Spinal cord (tissue), 9 donors: ENCODE measurements at regions not wholly inside any gene's neighbourhood (a gene's known extent, or its start where the extent isn't known, plus 50 kb on each side); places are given as distances from the start of the nearest gene placed in this dataset.
A peak's percentile ranks its signal among the peaks of the same experiment; 100 is the strongest.

Experiments used
- DNase-seq, 6 donors: peaks; one replicate each; pipeline versions ENCODE4 v3.0.0 to v3.0.0-alpha.2; 2013 to 2015; ENCODE audit warnings: low spot score in 6 of 6, low read depth in 4 of 6
- H3K27ac ChIP-seq: one replicate; pipeline ENCODE4 v1.5.1; 2013; ENCODE audit warnings: low read depth, low read length, control low read depth
- H3K27me3 ChIP-seq: one replicate; pipeline ENCODE4 v1.6.1; 2013; ENCODE audit warnings: low read length; ENCODE audit not compliant: control insufficient read depth, insufficient read depth
- H3K36me3 ChIP-seq: one replicate; pipeline ENCODE4 v1.6.1; 2013; ENCODE audit warnings: low read length; ENCODE audit not compliant: control insufficient read depth, insufficient read depth
- H3K4me1 ChIP-seq: one replicate; pipeline ENCODE4 v1.6.1; 2013; ENCODE audit warnings: low read length; ENCODE audit not compliant: control insufficient read depth, insufficient read depth
- H3K4me3 ChIP-seq: one replicate; pipeline ENCODE4 v1.5.1; 2013; ENCODE audit warnings: low read depth, low read length, control low read depth
- H3K9me3 ChIP-seq: one replicate; pipeline ENCODE4 v1.6.1; 2013; ENCODE audit warnings: low read length; ENCODE audit not compliant: control insufficient read depth, insufficient read depth
- WGBS: methylation state at CpG from one replicate; pipeline ENCODE4 v1.1.5; 2013; ENCODE audit warnings: missing lambda C conversion rate; ENCODE audit not compliant: insufficient coverage; 5-methylcytosine and 5-hydroxymethylcytosine counted together
- donor health status: healthy.

DNA sequence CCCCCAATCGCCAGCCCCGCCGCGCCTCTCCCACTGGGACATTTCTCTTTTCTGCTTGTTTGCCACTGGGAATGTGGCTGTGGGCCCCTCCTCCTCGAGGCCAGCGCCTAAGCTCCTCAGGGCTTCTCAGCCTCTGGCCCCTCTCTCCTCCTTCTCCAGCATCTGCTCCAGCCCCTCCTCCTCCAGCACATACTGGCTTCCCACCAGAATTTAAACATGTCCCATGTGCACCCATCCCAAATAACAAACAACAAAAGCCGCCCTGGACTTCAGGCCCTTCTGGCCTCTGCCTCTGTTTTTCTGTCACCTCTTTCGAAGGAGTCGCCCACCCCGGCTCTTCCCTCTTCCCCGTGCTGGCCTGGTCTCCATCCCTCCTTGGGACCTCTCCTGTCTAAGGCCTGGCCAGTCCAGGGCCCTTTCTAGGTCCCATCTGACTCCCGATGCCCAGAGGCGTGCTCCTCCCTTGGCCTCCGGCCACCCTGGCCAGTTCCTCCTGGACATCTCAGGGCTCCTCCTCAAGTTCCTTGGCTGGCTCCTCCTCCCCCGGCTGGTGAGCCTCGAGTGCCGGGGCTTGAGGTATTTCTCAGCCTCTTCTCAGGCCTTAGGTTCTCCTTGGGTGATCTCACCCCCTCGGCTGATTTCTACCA, 94.6 kb upstream of the SLC6A6 start:
- WGBS: 81% methylated on average over 18 of the region's 18 CpGs
- Histone ChIP-seq H3K4me1 (peaks cover 11% of the 10 kb centered on the region), H3K27me3 (peaks cover 2% of the 10 kb centered on the region), H3K27ac (no peak overlapping the region), H3K4me3 (no peak overlapping the region), H3K9me3 (peaks cover 2% of the 10 kb centered on the region), H3K36me3 (no peaks in the 10 kb centered on the region)
- DNase-seq: no peak

DNA sequence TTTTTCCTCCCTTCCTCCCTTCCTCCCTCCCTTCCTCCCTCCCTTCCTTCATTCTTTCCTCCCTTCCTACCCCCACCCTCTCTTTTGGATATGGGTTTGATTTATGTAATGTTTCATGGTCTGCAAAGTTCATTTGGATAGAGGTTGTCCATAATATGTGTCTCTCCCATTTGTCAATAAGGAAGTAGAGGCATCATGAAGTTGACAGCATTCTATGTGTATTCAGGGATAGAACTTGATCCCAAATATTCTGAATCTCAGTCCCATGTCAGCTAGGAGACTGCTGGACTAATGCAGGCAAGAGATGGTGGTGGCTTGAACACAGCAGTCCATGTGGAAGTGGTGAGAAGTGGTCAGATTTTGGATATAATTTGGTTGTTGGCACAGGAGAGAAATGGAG, 90.7 kb upstream of the SLC6A6 start:
- H3K9me3 ChIP-seq: peaks cover 2% of the 10 kb centered on the region
- no peak for DNase-seq

DNA sequence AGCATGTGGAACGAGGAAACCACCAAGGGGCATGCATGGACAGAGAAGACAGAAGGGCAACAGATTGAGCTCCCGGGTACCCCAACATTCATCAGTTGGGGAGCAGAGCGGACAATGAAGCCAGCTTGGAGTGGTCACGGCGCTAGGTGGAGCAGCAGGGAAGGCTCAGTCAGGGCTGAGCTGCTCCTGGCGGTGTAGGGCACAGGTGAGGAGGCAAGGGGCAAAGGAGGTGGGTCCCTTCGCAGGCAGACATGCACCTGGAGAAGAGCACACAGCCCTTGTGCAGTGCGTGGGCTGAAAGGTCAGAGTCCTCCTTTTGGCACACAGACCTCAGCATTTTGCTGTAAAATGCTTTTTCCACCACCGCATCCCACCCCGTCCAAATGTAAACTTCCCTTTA, 90.0 kb upstream of the SLC6A6 start:
- peaks cover 2% of the 10 kb centered on the region for H3K9me3 ChIP-seq
- no peak overlapping the region for H3K4me3 ChIP-seq
- H3K27me3 ChIP-seq: peaks cover 5% of the 10 kb centered on the region
- H3K27ac ChIP-seq: no peak overlapping the region
- no peaks in the 10 kb centered on the region for H3K36me3 ChIP-seq
- no peak for DNase-seq
- WGBS: 90% methylated on average over 8 of the region's 10 CpGs
- no peaks in the 10 kb centered on the region for H3K4me1 ChIP-seq

More for the DNA sequence above, 90.7 kb upstream of the SLC6A6 start:
- Histone ChIP-seq H3K4me3 (no peak overlapping the region), H3K27ac (no peak overlapping the region), H3K4me1 (no peaks in the 10 kb centered on the region), H3K27me3 (peaks cover 4% of the 10 kb centered on the region), H3K36me3 (no peaks in the 10 kb centered on the region)

DNA sequence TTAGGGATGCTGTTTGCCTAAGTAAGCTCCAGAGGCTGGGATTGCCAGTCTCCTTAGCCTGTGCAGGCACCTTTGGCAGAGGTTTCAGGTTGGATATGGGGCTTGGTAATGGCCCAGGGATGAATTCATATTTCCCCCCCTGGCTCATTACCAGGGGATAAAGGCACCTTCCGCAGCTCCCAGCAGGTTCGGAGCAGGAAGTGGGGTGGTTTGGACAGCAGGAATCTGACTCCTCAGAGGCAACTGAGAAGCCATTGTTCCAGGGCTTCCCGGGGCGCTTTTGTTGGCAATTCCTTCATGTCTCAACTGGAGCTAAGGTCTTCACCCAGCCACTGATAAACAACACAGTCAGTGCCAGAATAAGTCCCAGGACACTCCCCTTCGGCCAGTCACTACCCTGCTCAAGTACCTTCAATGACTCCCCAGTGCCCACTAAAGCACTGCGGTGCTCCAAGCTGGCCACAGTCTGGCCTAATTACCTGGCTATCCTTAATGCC, 85.3 kb upstream of the SLC6A6 start:
- no peaks in the 10 kb centered on the region for H3K4me1 ChIP-seq
- H3K27me3 ChIP-seq: peaks cover 7% of the 10 kb centered on the region
- WGBS: 38% methylated on average over 6 of the region's 6 CpGs
- no peaks in the 10 kb centered on the region for H3K36me3 ChIP-seq
- H3K27ac ChIP-seq: no peak overlapping the region
- H3K4me3 ChIP-seq: no peak overlapping the region
- no peak for DNase-seq
- H3K9me3 ChIP-seq: no peaks in the 10 kb centered on the region

DNA sequence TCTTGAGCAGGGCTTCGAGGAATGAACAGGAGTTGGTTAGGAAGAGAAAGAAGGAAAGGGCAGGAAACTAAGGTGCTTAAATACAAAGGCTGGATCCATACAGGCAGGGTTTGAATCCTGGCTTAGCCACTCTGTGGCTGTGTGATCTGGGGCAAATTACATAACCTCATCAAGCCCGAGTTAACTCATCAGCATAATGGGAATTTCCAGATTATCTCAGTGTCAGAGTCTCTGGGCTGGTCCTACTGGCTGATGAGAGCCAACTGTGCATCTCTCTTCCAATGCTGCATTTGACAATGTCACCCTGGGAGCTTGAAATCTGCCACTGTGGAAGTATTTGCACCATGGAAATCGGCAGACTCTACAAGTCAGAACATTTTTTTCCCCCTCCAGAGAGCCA, 83.8 kb upstream of the SLC6A6 start:
- no peak for DNase-seq
- H3K27ac ChIP-seq: peak overlapping the region; percentile 7
- H3K4me3 ChIP-seq: no peak overlapping the region
- no peaks in the 10 kb centered on the region for H3K4me1 ChIP-seq
- H3K9me3 ChIP-seq: no peaks in the 10 kb centered on the region
- H3K27me3 ChIP-seq: peaks cover 7% of the 10 kb centered on the region
- WGBS: 94% methylated on average over 2 of the region's 3 CpGs
- no peaks in the 10 kb centered on the region for H3K36me3 ChIP-seq

DNA sequence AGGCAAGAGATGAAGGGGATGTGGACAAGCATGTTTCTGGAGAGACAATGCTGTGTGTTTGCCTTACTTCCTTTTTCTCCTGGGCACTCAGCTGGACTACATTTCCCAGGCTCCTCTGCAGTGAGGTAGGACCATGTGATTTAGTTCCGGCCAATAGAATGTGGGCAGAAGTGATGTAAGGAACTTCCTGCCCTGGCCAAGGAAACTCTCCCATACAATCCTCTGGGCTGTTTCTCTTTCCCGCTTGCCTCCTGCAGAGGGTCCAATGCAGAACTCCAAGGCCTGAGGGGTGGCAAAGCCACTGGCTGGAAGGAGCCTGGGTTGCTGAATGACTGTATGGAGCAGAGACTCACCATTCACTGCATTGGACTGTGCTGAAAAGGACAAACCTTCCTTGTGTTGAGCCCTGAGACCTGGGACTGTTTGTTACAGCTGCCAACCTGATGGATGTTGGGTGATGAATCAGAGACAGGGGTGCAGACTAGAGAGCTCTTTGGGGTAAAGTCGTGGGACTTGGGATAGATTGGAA, 82.7 kb upstream of the SLC6A6 start:
- WGBS: 43% methylated on average over 2 of the region's 3 CpGs
- H3K27ac ChIP-seq: peak overlapping the region; percentile 16
- H3K9me3 ChIP-seq: no peaks in the 10 kb centered on the region
- H3K4me3 ChIP-seq: no peak overlapping the region
- no peaks in the 10 kb centered on the region for H3K36me3 ChIP-seq
- H3K27me3 ChIP-seq: peaks cover 5% of the 10 kb centered on the region
- DNase-seq: peak in 3 of 6 donors; percentile 10 to 80 (median 58)
- H3K4me1 ChIP-seq: no peaks in the 10 kb centered on the region

DNA sequence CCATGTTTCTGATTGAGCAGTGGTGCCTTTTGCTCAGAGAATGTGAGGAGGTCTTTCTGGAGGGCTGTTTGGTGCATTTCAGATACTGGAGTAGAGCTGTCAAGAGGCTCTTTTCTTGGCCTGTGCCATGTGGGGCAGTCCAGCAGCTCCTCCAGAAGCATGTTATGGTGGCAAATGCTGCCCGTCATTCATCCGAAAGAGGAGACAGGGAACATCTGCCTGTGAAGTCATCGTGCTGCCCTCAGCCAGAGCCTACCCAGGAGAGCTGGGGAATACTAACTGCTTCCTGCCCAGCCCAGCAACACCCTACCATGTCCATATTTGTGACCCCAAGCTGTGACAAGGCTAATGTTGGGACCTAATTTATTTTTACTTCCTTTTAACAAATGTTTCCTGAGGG, 82.2 kb upstream of the SLC6A6 start:
- no peaks in the 10 kb centered on the region for H3K4me1 ChIP-seq
- 92% methylated on average over 3 of the region's 3 CpGs for WGBS
- no peaks in the 10 kb centered on the region for H3K9me3 ChIP-seq
- no peak overlapping the region for H3K27ac ChIP-seq
- no peak overlapping the region for H3K4me3 ChIP-seq
- H3K27me3 ChIP-seq: peaks cover 5% of the 10 kb centered on the region
- no peak for DNase-seq
- no peaks in the 10 kb centered on the region for H3K36me3 ChIP-seq

DNA sequence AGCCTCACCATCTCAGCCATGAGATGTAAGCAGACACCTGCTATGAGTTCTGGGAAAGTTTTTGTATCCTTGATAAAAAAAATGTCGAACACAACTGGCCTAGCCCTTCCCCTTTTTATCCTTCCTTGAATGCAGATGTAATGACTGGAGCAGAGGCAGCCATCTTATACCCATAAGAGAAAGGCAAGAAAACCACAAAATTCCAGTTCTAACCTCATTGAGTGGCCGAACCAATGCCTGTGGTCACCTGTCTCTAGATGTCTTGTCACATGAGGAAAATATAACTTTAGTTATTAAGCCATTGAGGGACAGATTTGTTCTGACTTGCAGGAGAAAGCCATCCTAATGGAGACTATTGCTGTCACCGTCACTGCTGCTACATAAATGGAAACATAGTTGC, 80.4 kb upstream of the SLC6A6 start:
- DNase-seq: no peak
- Histone ChIP-seq H3K4me1 (no peaks in the 10 kb centered on the region), H3K9me3 (no peaks in the 10 kb centered on the region), H3K27me3 (peaks cover 5% of the 10 kb centered on the region), H3K4me3 (no peak overlapping the region), H3K27ac (no peak overlapping the region), H3K36me3 (no peaks in the 10 kb centered on the region)
- 100% methylated on average over 1 of the region's 3 CpGs for WGBS

DNA sequence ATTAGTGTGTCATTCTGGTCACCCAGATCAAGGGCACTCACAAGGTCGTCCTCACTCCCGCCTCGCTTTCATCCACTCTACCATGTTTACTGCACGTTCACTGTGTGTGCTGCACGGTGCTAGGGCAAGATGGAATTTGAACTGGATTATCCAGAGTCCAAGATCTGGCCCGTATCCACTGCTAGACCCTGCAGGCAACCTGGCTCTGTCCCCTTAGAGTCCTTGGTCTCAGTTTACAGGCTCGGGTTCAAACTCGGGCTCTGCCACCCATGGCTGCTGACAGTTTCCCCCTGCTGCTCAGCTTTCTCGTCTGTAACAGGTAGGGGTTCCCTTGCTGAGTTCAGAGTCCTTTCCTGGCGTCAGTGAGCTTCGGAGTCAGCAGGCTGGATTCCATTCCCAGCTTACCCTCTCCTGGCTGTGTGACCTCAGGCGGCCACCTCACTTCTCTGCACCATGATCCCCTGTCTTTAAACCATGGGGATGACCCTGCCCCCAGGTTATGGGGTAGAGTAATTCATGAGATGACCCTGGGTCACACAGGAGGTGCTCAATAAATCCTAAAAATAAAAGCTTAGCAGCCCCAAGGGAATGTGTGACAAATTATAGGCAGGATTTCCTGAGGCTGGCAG, 79.6 kb upstream of the SLC6A6 start:
- Histone ChIP-seq H3K9me3 (no peaks in the 10 kb centered on the region), H3K4me3 (no peak overlapping the region), H3K27ac (no peak overlapping the region), H3K4me1 (no peaks in the 10 kb centered on the region), H3K36me3 (no peaks in the 10 kb centered on the region), H3K27me3 (no peaks in the 10 kb centered on the region)
- no peak for DNase-seq
- 70% methylated on average over 11 of the region's 12 CpGs for WGBS
